ENCODE measurements at regions not wholly inside any gene's neighbourhood (a gene's known extent, or its start where the extent isn't known, plus 50 kb on each side); places are given as distances from the start of the nearest gene placed in this dataset.

DNA sequence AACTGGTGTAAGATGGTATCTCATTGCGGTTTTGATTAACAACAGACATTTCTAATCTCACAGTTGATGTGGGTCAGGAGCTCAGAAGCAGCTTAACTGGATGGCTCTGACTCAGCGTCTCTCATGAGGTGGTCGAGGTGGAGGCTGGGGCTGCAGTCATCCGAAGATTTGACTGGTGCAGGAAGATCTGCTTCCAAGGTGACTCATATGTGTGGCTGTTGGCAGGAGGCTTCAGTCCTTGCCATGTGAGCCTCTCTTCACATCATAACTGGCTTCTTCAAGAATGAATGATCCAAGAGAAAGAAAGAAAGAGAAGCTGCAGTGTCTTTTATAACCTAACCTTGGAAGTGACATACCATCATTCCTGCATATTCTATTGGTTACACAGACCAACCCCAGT lies 376.1 kb downstream of the SEC14L1 start:
- TF ChIP-seq, protein P1, sequence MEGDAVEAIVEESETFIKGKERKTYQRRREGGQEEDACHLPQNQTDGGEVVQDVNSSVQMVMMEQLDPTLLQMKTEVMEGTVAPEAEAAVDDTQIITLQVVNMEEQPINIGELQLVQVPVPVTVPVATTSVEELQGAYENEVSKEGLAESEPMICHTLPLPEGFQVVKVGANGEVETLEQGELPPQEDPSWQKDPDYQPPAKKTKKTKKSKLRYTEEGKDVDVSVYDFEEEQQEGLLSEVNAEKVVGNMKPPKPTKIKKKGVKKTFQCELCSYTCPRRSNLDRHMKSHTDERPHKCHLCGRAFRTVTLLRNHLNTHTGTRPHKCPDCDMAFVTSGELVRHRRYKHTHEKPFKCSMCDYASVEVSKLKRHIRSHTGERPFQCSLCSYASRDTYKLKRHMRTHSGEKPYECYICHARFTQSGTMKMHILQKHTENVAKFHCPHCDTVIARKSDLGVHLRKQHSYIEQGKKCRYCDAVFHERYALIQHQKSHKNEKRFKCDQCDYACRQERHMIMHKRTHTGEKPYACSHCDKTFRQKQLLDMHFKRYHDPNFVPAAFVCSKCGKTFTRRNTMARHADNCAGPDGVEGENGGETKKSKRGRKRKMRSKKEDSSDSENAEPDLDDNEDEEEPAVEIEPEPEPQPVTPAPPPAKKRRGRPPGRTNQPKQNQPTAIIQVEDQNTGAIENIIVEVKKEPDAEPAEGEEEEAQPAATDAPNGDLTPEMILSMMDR (IDR thresholded peaks at IDR 0.05; ENCODE audit: low read depth, low read length, poor library complexity, severe bottlenecking), result no peak
- TF ChIP-seq EZH2phosphoT487 (IDR thresholded peaks at IDR 0.05; ENCODE audit: borderline replicate concordance, low read length), result no peak
- Histone ChIP-seq H3F3A (ENCODE audit: control insufficient read depth, insufficient read depth) (no peaks in the 10 kb centered on the region), H3K9me2 (replicated peaks; ENCODE audit: control insufficient read depth, low read length) (no peaks in the 10 kb centered on the region), H3K4me2 (ENCODE audit: low read length) (no peak overlapping the region), H3K27me3 (ENCODE audit: control insufficient read depth, low read length) (no peaks in the 10 kb centered on the region; the same call in 1 of the 2 replicates), H3K79me2 (ENCODE audit: control insufficient read depth, low read length) (no peaks in the 10 kb centered on the region), H4K20me1 (ENCODE audit: control insufficient read depth, insufficient read depth, low read depth, low read length) (no peaks in the 10 kb centered on the region), H3K9me3 (ENCODE audit: control insufficient read depth, insufficient read depth, low read length) (no peaks in the 10 kb centered on the region; the same call in 1 of the 2 replicates), H3K27ac (ENCODE audit: low read depth, low read length) (no peak overlapping the region), H3K4me1 (ENCODE audit: control insufficient read depth, low read length) (no peaks in the 10 kb centered on the region), H3K36me3 (ENCODE audit: control insufficient read depth, low read length) (no peaks in the 10 kb centered on the region), H3K4me3 (ENCODE audit: low read length) (no peak overlapping the region)

DNA sequence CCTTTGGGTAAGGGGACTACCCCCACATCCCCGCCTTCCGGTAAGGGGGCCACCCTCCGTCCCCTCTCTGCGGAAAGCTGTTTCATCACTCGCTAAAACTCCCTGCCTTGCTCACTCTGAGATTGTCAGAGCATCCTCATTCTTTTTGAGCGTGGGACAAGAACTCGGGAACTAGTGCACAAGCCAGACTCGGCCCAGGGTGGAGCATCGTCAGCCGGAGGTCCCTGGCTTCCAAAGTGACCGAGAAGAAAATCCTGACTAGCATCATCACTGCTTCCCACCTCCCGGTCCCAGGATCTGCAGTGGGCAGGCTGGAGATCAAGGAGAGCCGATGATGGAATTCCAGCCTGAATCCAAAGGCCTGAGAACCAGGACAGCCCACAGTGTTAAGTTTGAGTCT lies 380.3 kb downstream of the SEC14L1 start:
- TF ChIP-seq, protein P1 (IDR thresholded peaks at IDR 0.05; ENCODE audit: low read depth, low read length, poor library complexity, severe bottlenecking), result no peak
- no peak for TF ChIP-seq EZH2phosphoT487 (IDR thresholded peaks at IDR 0.05; ENCODE audit: borderline replicate concordance, low read length)
- H3K27me3 ChIP-seq (ENCODE audit: control insufficient read depth, low read length), result no peaks in the 10 kb centered on the region; the same call in 1 of the 2 replicates
- H3K4me1 ChIP-seq (ENCODE audit: control insufficient read depth, low read length), result no peaks in the 10 kb centered on the region
- no peaks in the 10 kb centered on the region for H3F3A ChIP-seq (ENCODE audit: control insufficient read depth, insufficient read depth)
- H3K4me2 ChIP-seq (ENCODE audit: low read length), result no peak overlapping the region
- no peak overlapping the region for H3K4me3 ChIP-seq (ENCODE audit: low read length)
- H3K9me3 ChIP-seq (ENCODE audit: control insufficient read depth, insufficient read depth, low read length), result no peaks in the 10 kb centered on the region
- no peaks in the 10 kb centered on the region for H3K79me2 ChIP-seq (ENCODE audit: control insufficient read depth, low read length)
- H3K27ac ChIP-seq (ENCODE audit: low read depth, low read length), result no peak overlapping the region
- H3K9me2 ChIP-seq (replicated peaks; ENCODE audit: control insufficient read depth, low read length), result no peaks in the 10 kb centered on the region
- H3K36me3 ChIP-seq (ENCODE audit: control insufficient read depth, low read length), result no peaks in the 10 kb centered on the region
- H4K20me1 ChIP-seq (ENCODE audit: control insufficient read depth, insufficient read depth, low read depth, low read length), result no peaks in the 10 kb centered on the region

- no peaks in the 10 kb centered on the region for H3K36me3 ChIP-seq (ENCODE audit: control insufficient read depth, low read length)
- no peak overlapping the region for H3K4me2 ChIP-seq (ENCODE audit: low read length)
- H3K4me1 ChIP-seq (ENCODE audit: control insufficient read depth, low read length), result no peaks in the 10 kb centered on the region
- no peaks in the 10 kb centered on the region for H3K79me2 ChIP-seq (ENCODE audit: control insufficient read depth, low read length)
- H3K9me3 ChIP-seq (ENCODE audit: control insufficient read depth, insufficient read depth, low read length), result no peaks in the 10 kb centered on the region
- no peaks in the 10 kb centered on the region for H3K9me2 ChIP-seq (replicated peaks; ENCODE audit: control insufficient read depth, low read length)
- H3K4me3 ChIP-seq (ENCODE audit: low read length), result no peak overlapping the region
- H3F3A ChIP-seq (ENCODE audit: control insufficient read depth, insufficient read depth), result no peaks in the 10 kb centered on the region
- no peak for TF ChIP-seq EZH2phosphoT487 (IDR thresholded peaks at IDR 0.05; ENCODE audit: borderline replicate concordance, low read length)
- TF ChIP-seq, protein P1 (IDR thresholded peaks at IDR 0.05; ENCODE audit: low read depth, low read length, poor library complexity, severe bottlenecking), result no peak
- H3K27me3 ChIP-seq (ENCODE audit: control insufficient read depth, low read length), result no peaks in the 10 kb centered on the region
- H4K20me1 ChIP-seq (ENCODE audit: control insufficient read depth, insufficient read depth, low read depth, low read length), result no peaks in the 10 kb centered on the region
- no peak overlapping the region for H3K27ac ChIP-seq (ENCODE audit: low read depth, low read length)
Observed at GRCh38 chr17:77523540-77523939, 382.8 kb downstream of the SEC14L1 start.
